ENCODE measurements at regions not wholly inside any gene's neighbourhood (a gene's known extent, or its start where the extent isn't known, plus 50 kb on each side); places are given as distances from the start of the nearest gene placed in this dataset.

- no peak overlapping the region for H3K4me3 ChIP-seq (replicated peaks in 1 of 3; ENCODE audit: insufficient read depth in 1 of 3, low read depth in 1 of 3, low read length in 3 of 3)
- H3K4me1 ChIP-seq (ENCODE audit: control insufficient read depth, extremely low read depth, insufficient read depth, low read length), result peaks cover 7% of the 10 kb centered on the region
- dilution Hi-C loops (cut with MboI; ENCODE audit: extremely low pct_ligation_motif_present, low sequenced_read_pairs) (no loop called here), intact Hi-C loops (cut with micrococcal nuclease) (no loop called here)
- CTCF ChIA-PET, result interaction anchor here (1.0 kb wide), 1 partner anchor 8 kb away, joined by 3 read pairs; no protein-coding TSS in a partner anchor
- H3K9me3 ChIP-seq (replicated peaks; ENCODE audit: control insufficient read depth, insufficient read depth, low read length), result no peaks in the 10 kb centered on the region
- no peaks in the 10 kb centered on the region for H3K27me3 ChIP-seq (ENCODE audit: control insufficient read depth in 2 of 2, insufficient read depth in 2 of 2, low read length in 2 of 2)
- no peaks in the 10 kb centered on the region for H3K79me2 ChIP-seq (ENCODE audit: control insufficient read depth, insufficient read depth, low read length)
- H2AFZ ChIP-seq (ENCODE audit: low read depth, low read length), result no peak overlapping the region
- no TSS peak for BruUV-seq (replicated peaks)
- DNase-seq (ENCODE audit: low read depth, low spot score), result no peak
- H3K4me2 ChIP-seq (ENCODE audit: insufficient read depth, low read length), result no peak overlapping the region
- POLR2A ChIA-PET, result interaction anchor here (0.6 kb wide), 1 partner anchor 613 kb away, joined by 3 read pairs; the partner anchor contains the start of gene GNL3L
- H4K20me1 ChIP-seq (replicated peaks; ENCODE audit: control insufficient read depth, extremely low read depth, insufficient read depth, low read length), result no peaks in the 10 kb centered on the region
- no peak overlapping the region for H3K9ac ChIP-seq (replicated peaks; ENCODE audit: extremely low read depth, insufficient read depth, low read length)
- no peak for FAIRE-seq
- TF ChIP-seq MYC (IDR thresholded peaks at IDR 0.05; ENCODE audit: low read depth, low read length), result no peak
- TF ChIP-seq POLR2A (IDR thresholded peaks at IDR 0.05; ENCODE audit: low read depth, low read length), result no peak
- no peak for TF ChIP-seq EZH2 (IDR thresholded peaks at IDR 0.05; ENCODE audit: borderline replicate concordance, low read depth, low read length, severe bottlenecking)
- no peak for TF ChIP-seq GATA2 (IDR thresholded peaks at IDR 0.05; ENCODE audit: insufficient read depth, insufficient read length, low read depth, low read length)
- TF ChIP-seq FOS (IDR thresholded peaks at IDR 0.05; ENCODE audit: borderline replicate concordance, insufficient read depth, low read length), result no peak
- TF ChIP-seq JUN (IDR thresholded peaks at IDR 0.05; ENCODE audit: borderline replicate concordance, insufficient read depth, insufficient read length, low read depth), result no peak
- H3K27ac ChIP-seq (ENCODE audit: insufficient read depth, low read depth, low read length), result peak overlapping the region; percentile 29
- H3K36me3 ChIP-seq (ENCODE audit: control insufficient read depth in 2 of 2, extremely low read depth in 1 of 2, insufficient read depth in 2 of 2, low read length in 2 of 2), result no peaks in the 10 kb centered on the region
- no peaks in the 10 kb centered on the region for H3K9me1 ChIP-seq (replicated peaks; ENCODE audit: control insufficient read depth, extremely low read depth, insufficient read depth, low read length)
Observed at GRCh38 chrX:55142919-55143310, 54.1 kb downstream of the PAGE2 start.

- Histone ChIP-seq H3K36me3 (ENCODE audit: control insufficient read depth in 2 of 2, extremely low read depth in 1 of 2, insufficient read depth in 2 of 2, low read length in 2 of 2) (no peaks in the 10 kb centered on the region), H3K9ac (replicated peaks; ENCODE audit: extremely low read depth, insufficient read depth, low read length) (no peak overlapping the region), H3K27ac (ENCODE audit: insufficient read depth, low read depth, low read length) (peak overlapping the region; percentile 53), H2AFZ (ENCODE audit: low read depth, low read length) (peak overlapping the region; percentile 37), H3K9me1 (replicated peaks; ENCODE audit: control insufficient read depth, extremely low read depth, insufficient read depth, low read length) (no peaks in the 10 kb centered on the region), H3K79me2 (ENCODE audit: control insufficient read depth, insufficient read depth, low read length) (no peaks in the 10 kb centered on the region), H4K20me1 (replicated peaks; ENCODE audit: control insufficient read depth, extremely low read depth, insufficient read depth, low read length) (no peaks in the 10 kb centered on the region), H3K27me3 (ENCODE audit: control insufficient read depth in 2 of 2, insufficient read depth in 2 of 2, low read length in 2 of 2) (no peaks in the 10 kb centered on the region), H3K4me2 (ENCODE audit: insufficient read depth, low read length) (peak overlapping the region; percentile 17), H3K4me3 (replicated peaks in 1 of 3; ENCODE audit: insufficient read depth in 1 of 3, low read depth in 1 of 3, low read length in 3 of 3) (no peak overlapping the region), H3K9me3 (replicated peaks; ENCODE audit: control insufficient read depth, insufficient read depth, low read length) (no peaks in the 10 kb centered on the region), H3K4me1 (ENCODE audit: control insufficient read depth, extremely low read depth, insufficient read depth, low read length) (peaks cover 7% of the 10 kb centered on the region)
- CTCF ChIA-PET, result interaction anchor here (1.0 kb wide), 1 partner anchor 9 kb away, joined by 3 read pairs; no protein-coding TSS in a partner anchor
- dilution Hi-C loops (cut with MboI; ENCODE audit: extremely low pct_ligation_motif_present, low sequenced_read_pairs) (no loop called here), intact Hi-C loops (cut with micrococcal nuclease) (no loop called here)
- POLR2A ChIA-PET, result no interaction called here
- TF ChIP-seq MAX (IDR thresholded peaks at IDR 0.05; ENCODE audit: insufficient read depth, insufficient read length) (no peak), JUN (IDR thresholded peaks at IDR 0.05; ENCODE audit: borderline replicate concordance, insufficient read depth, insufficient read length, low read depth) (no peak), CTCF (IDR thresholded peaks at IDR 0.05; ENCODE audit: extremely low read depth in 1 of 2, insufficient read depth in 1 of 2, low read depth in 1 of 2, low read length in 2 of 2) (no peak), MYC (IDR thresholded peaks at IDR 0.05; ENCODE audit: low read depth, low read length) (no peak), GATA2 (IDR thresholded peaks at IDR 0.05; ENCODE audit: insufficient read depth, insufficient read length, low read depth, low read length) (no peak), EZH2 (IDR thresholded peaks at IDR 0.05; ENCODE audit: borderline replicate concordance, low read depth, low read length, severe bottlenecking) (no peak), FOS (IDR thresholded peaks at IDR 0.05; ENCODE audit: borderline replicate concordance, insufficient read depth, low read length) (no peak), POLR2AphosphoS5 (IDR thresholded peaks at IDR 0.05; ENCODE audit: insufficient read depth, low read depth, low read length) (no peak), POLR2A (IDR thresholded peaks at IDR 0.05; ENCODE audit: low read depth, low read length) (no peak)
- BruUV-seq (replicated peaks), result no TSS peak
- peak; percentile 14 for DNase-seq (ENCODE audit: low read depth, low spot score)
- no peak for FAIRE-seq
Observed at GRCh38 chrX:55143621-55144020, 54.8 kb downstream of the PAGE2 start.
